Panc1 (cell line): ENCODE measurements at regions not wholly inside any gene's neighbourhood (a gene's known extent, or its start where the extent isn't known, plus 50 kb on each side); places are given as distances from the start of the nearest gene placed in this dataset.

ENCODE experiments used
- ATAC-seq: fragments of 200-7000 bp; cut with Tn5 transposase; 2 replicates; pipeline ENCODE4 v1.9.1; 2020; ENCODE audit warnings: mild to moderate bottlenecking, moderate library complexity
- BruUV-seq: library from RNA; stranded (reverse); fragments of 400-500 nt; replicated peaks from 2 replicates; lab custom pipeline; 2021; lab: Mats Ljungman, UMichigan
- CTCF ChIA-PET: fragments of 300-600 bp; sonication (Branson Sonifier 250); formaldehyde crosslinking; loops from one replicate; lab custom pipeline; 2022; ENCODE audit warnings: antibody characterized with exemption; lab: Charles Lee
- POLR2A ChIA-PET: fragments of 300-600 bp; sonication (Branson Sonifier 250); formaldehyde crosslinking; loops from one replicate; lab custom pipeline; 2022; ENCODE audit warnings: antibody characterized with exemption; lab: Charles Lee
- DNase-seq: peaks from one replicate; pipeline ENCODE4 v3.0.0-alpha.2; 2010; ENCODE audit warnings: low read depth, low spot score
- H3K27ac ChIP-seq: 2 replicates; pipeline ENCODE4 v1.5.1; 2011; ENCODE audit warnings: mild to moderate bottlenecking, low read length, inconsistent platforms
- H3K27me3 ChIP-seq: fragments of 200-500 bp; sonication (Bioruptor generic); 2 replicates; pipeline ENCODE4 v1.6.0; 2014; ENCODE audit warnings: low read length, inconsistent platforms; ENCODE audit not compliant: control insufficient read depth, insufficient read depth
- H3K36me3 ChIP-seq: fragments of 200-500 bp; sonication (Bioruptor generic); 2 replicates; pipeline ENCODE4 v1.5.1; 2014; ENCODE audit warnings: inconsistent platforms, mild to moderate bottlenecking, low read length, moderate library complexity; ENCODE audit not compliant: control insufficient read depth, insufficient read depth
- H3K4me1 ChIP-seq: 2 replicates; pipeline ENCODE4 v1.5.1; 2011; ENCODE audit warnings: inconsistent platforms, mild to moderate bottlenecking, low read length, moderate library complexity; ENCODE audit not compliant: control insufficient read depth, insufficient read depth
- H3K4me3 ChIP-seq, 2 experiments: 2 replicates each; pipeline ENCODE4 v1.5.1; 2011 to 2012; ENCODE audit warnings: low read depth in 2 of 2, low read length in 2 of 2, mild to moderate bottlenecking in 2 of 2, inconsistent platforms in 1 of 2, moderate library complexity in 1 of 2
- H3K9me3 ChIP-seq: fragments of 200-500 bp; sonication (Bioruptor generic); 2 replicates; pipeline ENCODE4 v1.5.1; 2014; ENCODE audit warnings: low read depth, mild to moderate bottlenecking, inconsistent platforms, low read length, moderate library complexity; ENCODE audit not compliant: control insufficient read depth, insufficient read depth
- CTCF ChIP-seq: fragments of 450-650 bp; IDR thresholded peaks from 2 replicates; pipeline ENCODE4 v1.5.1; 2017; ENCODE audit warnings: mild to moderate bottlenecking
- POLR2AphosphoS5 ChIP-seq: IDR thresholded peaks from 2 replicates; pipeline ENCODE4 v1.6.1; 2012; ENCODE audit warnings: mild to moderate bottlenecking, low read depth, low read length, moderate library complexity
- REST ChIP-seq, 2 experiments: IDR thresholded peaks; 2 replicates each; pipeline ENCODE4 v1.6.1; 2011 to 2012; ENCODE audit warnings: low read depth in 2 of 2, control low read depth in 1 of 2, low read length in 1 of 2, mild to moderate bottlenecking in 1 of 2, moderate library complexity in 1 of 2; ENCODE audit not compliant: insufficient read depth in 1 of 2
- SIN3A ChIP-seq: IDR thresholded peaks from 2 replicates; pipeline ENCODE4 v1.6.1; 2012; ENCODE audit warnings: low read depth, mild to moderate bottlenecking, low read length, moderate library complexity, borderline replicate concordance; ENCODE audit not compliant: insufficient read depth
- TCF7L2 ChIP-seq: IDR thresholded peaks from 2 replicates; pipeline ENCODE4 v1.6.1; 2011; ENCODE audit warnings: mild to moderate bottlenecking, low read depth, low read length, inconsistent platforms
- in situ Hi-C: cut with HindIII; loops from 2 replicates; pipeline ENCODE4 v1.10.0; 2016; ENCODE audit warnings: low sequenced_read_pairs, low pct_unique_long_range_greater_than_20kb
- intact Hi-C: fragments of 100-400 bp; cut with micrococcal nuclease; formaldehyde crosslinking; loops from one replicate; pipeline ENCODE4 v1.10.0; 2022; ENCODE audit not compliant: unreplicated experiment

- H3K4me3 ChIP-seq: no peak overlapping the region
- no peaks in the 10 kb centered on the region for H3K36me3 ChIP-seq
- ATAC-seq (no peak), DNase-seq (no peak)
- ChIA-PET CTCF (no interaction called here), POLR2A (no interaction called here)
- no peak overlapping the region; the same call in 1 of the 2 replicates for H3K27ac ChIP-seq
- in situ Hi-C loops: no loop called here
- no peak for TF ChIP-seq REST (IDR thresholded peaks at IDR 0.05; ENCODE audit: insufficient read depth in 1 of 2, low read depth in 2 of 2, low read length in 1 of 2)
- no TSS peak for BruUV-seq
- intact Hi-C loops: no loop called here
- H3K4me1 ChIP-seq: no peaks in the 10 kb centered on the region
- no peaks in the 10 kb centered on the region for H3K9me3 ChIP-seq
- H3K27me3 ChIP-seq: no peaks in the 10 kb centered on the region
Observed at GRCh38 chr2:192437653-192438052, 242.9 kb upstream of the TMEFF2 start.

- ChIA-PET CTCF (no interaction called here), POLR2A (no interaction called here)
Observed at GRCh38 chr2:192424243-192424642, 229.5 kb upstream of the TMEFF2 start.

More at GRCh38 chr2:192424243-192424642, 229.5 kb upstream of the TMEFF2 start:
- in situ Hi-C loops: no loop called here
- ATAC-seq: no peak
- Histone ChIP-seq H3K36me3 (no peaks in the 10 kb centered on the region), H3K27me3 (no peaks in the 10 kb centered on the region), H3K27ac (no peak overlapping the region), H3K9me3 (no peaks in the 10 kb centered on the region), H3K4me3 (no peak overlapping the region), H3K4me1 (no peaks in the 10 kb centered on the region)
- BruUV-seq: no TSS peak
- TF ChIP-seq REST (IDR thresholded peaks at IDR 0.05; ENCODE audit: insufficient read depth in 1 of 2, low read depth in 2 of 2, low read length in 1 of 2): no peak
- no peak for TF ChIP-seq TCF7L2
- no peak for TF ChIP-seq SIN3A
- no peak for TF ChIP-seq POLR2AphosphoS5
- no peak for TF ChIP-seq CTCF
- DNase-seq: no peak
- intact Hi-C loops: no loop called here
